ENCODE measurements at regions not wholly inside any gene's neighbourhood (a gene's known extent, or its start where the extent isn't known, plus 50 kb on each side); places are given as distances from the start of the nearest gene placed in this dataset.

GRCh38 chr10:44731283-44731682 is 179.9 kb upstream of the TMEM72 start:
- TF ChIP-seq KLF1 (tag; IDR thresholded peaks at IDR 0.05), result no peak
- no peak for TF ChIP-seq CHD2 (IDR thresholded peaks at IDR 0.05; ENCODE audit: low read depth, low read length)
- no peak for TF ChIP-seq NR2F6 (CRISPR knock-in tag; IDR thresholded peaks at IDR 0.05)
- TF ChIP-seq TEAD2 (tag; IDR thresholded peaks at IDR 0.05), result no peak
- TF ChIP-seq GTF2E2 (tag; IDR thresholded peaks at IDR 0.05), result no peak
- DNase-seq (ENCODE audit: extremely low read depth in 1 of 4, low spot score in 3 of 4) (no peak), FAIRE-seq (no peak), ATAC-seq (no peak)
- no peaks in the 10 kb centered on the region for H3K9me1 ChIP-seq (ENCODE audit: control insufficient read depth, insufficient read depth, low read length)
- H3K4me1 ChIP-seq (replicated peaks in 1 of 2; ENCODE audit: control insufficient read depth in 2 of 2, insufficient read depth in 2 of 2, low read length in 2 of 2), result no peaks in the 10 kb centered on the region
- in situ Hi-C loops (cut with MboI) (no loop called here), intact Hi-C loops (cut with micrococcal nuclease) (no loop called here)
- no peaks in the 10 kb centered on the region for H3K36me3 ChIP-seq (ENCODE audit: control insufficient read depth, insufficient read depth, low read length)
- ChIA-PET POLR2A (no interaction called here), CTCF (ENCODE audit: low intra/inter-chr PET ratio) (no interaction called here)
- H3K9ac ChIP-seq (ENCODE audit: insufficient read depth in 1 of 2, low read depth in 2 of 2, low read length in 2 of 2), result no peak overlapping the region
- no peak overlapping the region for H2AFZ ChIP-seq (ENCODE audit: low read depth, low read length)
- WGBS (ENCODE audit: insufficient coverage, low coverage, missing lambda C conversion rate), result 0% methylated on average over 2 of the region's 2 CpGs
- no peak overlapping the region for H3K27ac ChIP-seq (ENCODE audit: extremely low read depth, low read depth, low read length)
- no peak overlapping the region for H3K4me3 ChIP-seq
- no peaks in the 10 kb centered on the region for H4K20me1 ChIP-seq (replicated peaks; ENCODE audit: control insufficient read depth, insufficient read depth, low read length)
- BruUV-seq (replicated peaks), result no TSS peak
- H3K27me3 ChIP-seq (ENCODE audit: control insufficient read depth in 2 of 2, insufficient read depth in 2 of 2, low read length in 2 of 2), result no peaks in the 10 kb centered on the region
- no peak overlapping the region for H3K4me2 ChIP-seq (ENCODE audit: insufficient read depth, low read length)
- no peaks in the 10 kb centered on the region for H3K9me3 ChIP-seq (replicated peaks; ENCODE audit: control insufficient read depth, insufficient read depth, low read depth, low read length)
- H3K79me2 ChIP-seq (ENCODE audit: control insufficient read depth, insufficient read depth, low read length), result no peaks in the 10 kb centered on the region

- Histone ChIP-seq H3K36me3 (ENCODE audit: control insufficient read depth, insufficient read depth, low read length) (no peaks in the 10 kb centered on the region), H3K4me1 (replicated peaks in 1 of 2; ENCODE audit: control insufficient read depth in 2 of 2, insufficient read depth in 2 of 2, low read length in 2 of 2) (no peaks in the 10 kb centered on the region), H3K4me2 (ENCODE audit: insufficient read depth, low read length) (no peak overlapping the region), H3K9ac (ENCODE audit: insufficient read depth in 1 of 2, low read depth in 2 of 2, low read length in 2 of 2) (no peak overlapping the region), H3K79me2 (ENCODE audit: control insufficient read depth, insufficient read depth, low read length) (no peaks in the 10 kb centered on the region), H3K9me1 (ENCODE audit: control insufficient read depth, insufficient read depth, low read length) (no peaks in the 10 kb centered on the region), H3K27me3 (ENCODE audit: control insufficient read depth in 2 of 2, insufficient read depth in 2 of 2, low read length in 2 of 2) (no peaks in the 10 kb centered on the region), H4K20me1 (replicated peaks; ENCODE audit: control insufficient read depth, insufficient read depth, low read length) (no peaks in the 10 kb centered on the region), H2AFZ (ENCODE audit: low read depth, low read length) (no peak overlapping the region), H3K9me3 (replicated peaks; ENCODE audit: control insufficient read depth, insufficient read depth, low read depth, low read length) (no peaks in the 10 kb centered on the region), H3K27ac (ENCODE audit: extremely low read depth, low read depth, low read length) (no peak overlapping the region), H3K4me3 (no peak overlapping the region)
- WGBS (ENCODE audit: insufficient coverage, low coverage, missing lambda C conversion rate), result 0% methylated on average over 5 of the region's 5 CpGs
- in situ Hi-C loops (cut with MboI) (no loop called here), intact Hi-C loops (cut with micrococcal nuclease) (no loop called here)
- ATAC-seq (no peak), FAIRE-seq (no peak), DNase-seq (ENCODE audit: extremely low read depth in 1 of 4, low spot score in 3 of 4) (no peak)
- POLR2A ChIA-PET, result no interaction called here
- CTCF ChIA-PET (ENCODE audit: low intra/inter-chr PET ratio), result no interaction called here
- BruUV-seq (replicated peaks), result no TSS peak
- TF ChIP-seq THAP7 (CRISPR knock-in tag; IDR thresholded peaks at IDR 0.05), result no peak
- TF ChIP-seq CEBPG (CRISPR knock-in tag; IDR thresholded peaks at IDR 0.05), result no peak
- no peak for TF ChIP-seq CEBPG (tag; conservative IDR thresholded peaks at IDR 0.05 in 1 of 2, IDR thresholded peaks at IDR 0.05 in 1 of 2)
Measured at GRCh38 chr10:44733501-44734488, 177.3 kb upstream of the TMEM72 start.

Data from K562 (cell line).